ENCODE measurements at regions not wholly inside any gene's neighbourhood (a gene's known extent, or its start where the extent isn't known, plus 50 kb on each side); places are given as distances from the start of the nearest gene placed in this dataset.
"Not testable (repeated sequence)": the region's sequence is repeated elsewhere in the genome, so short reads cannot be mapped to it uniquely, and the experiment has no call there.

GRCh38 chr1:194862129-194862528, 1675.7 kb upstream of the B3GALT2 start:
- Mint-ChIP-seq H3K27me3 (ENCODE audit: low read depth) (no peaks in the 10 kb centered on the region), H3K4me3 (no peak overlapping the region), H3K36me3 (ENCODE audit: low read depth) (no peaks in the 10 kb centered on the region), H3K27ac (no peak overlapping the region), H3K4me1 (ENCODE audit: low read depth) (no peaks in the 10 kb centered on the region), H3K9me3 (no peaks in the 10 kb centered on the region)

GRCh38 chr1:194860248-194861201, 1674.1 kb upstream of the B3GALT2 start:
- H3K4me3 Mint-ChIP-seq, result no peak overlapping the region
- no peaks in the 10 kb centered on the region for H3K36me3 Mint-ChIP-seq (ENCODE audit: low read depth)
- H3K9me3 Mint-ChIP-seq, result no peaks in the 10 kb centered on the region
- no peaks in the 10 kb centered on the region for H3K4me1 Mint-ChIP-seq (ENCODE audit: low read depth)
- H3K27ac Mint-ChIP-seq, result no peak overlapping the region
- no peaks in the 10 kb centered on the region for H3K27me3 Mint-ChIP-seq (ENCODE audit: low read depth)

GRCh38 chr1:194859481-194860154, 1673.2 kb upstream of the B3GALT2 start:
- not testable (repeated sequence) for H3K4me3 Mint-ChIP-seq; H3K27me3 Mint-ChIP-seq (ENCODE audit: low read depth); H3K9me3 Mint-ChIP-seq; H3K36me3 Mint-ChIP-seq (ENCODE audit: low read depth); H3K4me1 Mint-ChIP-seq (ENCODE audit: low read depth); H3K27ac Mint-ChIP-seq

- not testable (repeated sequence) for H3K9me3 Mint-ChIP-seq
Observed at GRCh38 chr1:194858811-194859480, 1672.5 kb upstream of the B3GALT2 start.

GRCh38 chr1:194857413-194857812, 1671.0 kb upstream of the B3GALT2 start:
- Mint-ChIP-seq H3K36me3 (ENCODE audit: low read depth) (no peaks in the 10 kb centered on the region), H3K9me3 (no peaks in the 10 kb centered on the region), H3K27me3 (ENCODE audit: low read depth) (no peaks in the 10 kb centered on the region), H3K27ac (no peak overlapping the region), H3K4me3 (no peak overlapping the region), H3K4me1 (ENCODE audit: low read depth) (no peaks in the 10 kb centered on the region)

More at GRCh38 chr1:194858811-194859480, 1672.5 kb upstream of the B3GALT2 start:
- not testable (repeated sequence) for H3K27ac Mint-ChIP-seq; H3K36me3 Mint-ChIP-seq (ENCODE audit: low read depth); H3K4me3 Mint-ChIP-seq; H3K4me1 Mint-ChIP-seq (ENCODE audit: low read depth); H3K27me3 Mint-ChIP-seq (ENCODE audit: low read depth)

- H3K4me1 Mint-ChIP-seq (ENCODE audit: low read depth), result no peaks in the 10 kb centered on the region
- no peaks in the 10 kb centered on the region for H3K9me3 Mint-ChIP-seq
- H3K4me3 Mint-ChIP-seq, result no peak overlapping the region
- H3K36me3 Mint-ChIP-seq (ENCODE audit: low read depth), result no peaks in the 10 kb centered on the region
- no peaks in the 10 kb centered on the region for H3K27me3 Mint-ChIP-seq (ENCODE audit: low read depth)
- no peak overlapping the region for H3K27ac Mint-ChIP-seq
Observed at GRCh38 chr1:194848846-194849245, 1662.4 kb upstream of the B3GALT2 start.

- H3K4me1 Mint-ChIP-seq (ENCODE audit: low read depth), result no peaks in the 10 kb centered on the region
- no peaks in the 10 kb centered on the region for H3K9me3 Mint-ChIP-seq
- H3K27me3 Mint-ChIP-seq (ENCODE audit: low read depth), result no peaks in the 10 kb centered on the region
- no peak overlapping the region for H3K4me3 Mint-ChIP-seq
- no peak overlapping the region for H3K27ac Mint-ChIP-seq
- no peaks in the 10 kb centered on the region for H3K36me3 Mint-ChIP-seq (ENCODE audit: low read depth)
Observed at GRCh38 chr1:194846488-194846887, 1660.1 kb upstream of the B3GALT2 start.

GRCh38 chr1:194843077-194843476, 1656.7 kb upstream of the B3GALT2 start:
- Mint-ChIP-seq H3K27ac (no peak overlapping the region), H3K36me3 (ENCODE audit: low read depth) (no peaks in the 10 kb centered on the region), H3K27me3 (ENCODE audit: low read depth) (no peaks in the 10 kb centered on the region), H3K4me3 (no peak overlapping the region), H3K9me3 (no peaks in the 10 kb centered on the region), H3K4me1 (ENCODE audit: low read depth) (no peaks in the 10 kb centered on the region)

- no peak overlapping the region for H3K4me3 Mint-ChIP-seq
- H3K27me3 Mint-ChIP-seq (ENCODE audit: low read depth), result no peaks in the 10 kb centered on the region
- no peaks in the 10 kb centered on the region for H3K4me1 Mint-ChIP-seq (ENCODE audit: low read depth)
- H3K27ac Mint-ChIP-seq, result no peak overlapping the region
- no peaks in the 10 kb centered on the region for H3K36me3 Mint-ChIP-seq (ENCODE audit: low read depth)
- no peaks in the 10 kb centered on the region for H3K9me3 Mint-ChIP-seq
Observed at GRCh38 chr1:194833111-194833510, 1646.7 kb upstream of the B3GALT2 start.

GRCh38 chr1:194831595-194831994, 1645.2 kb upstream of the B3GALT2 start:
- not testable (repeated sequence) for H3K36me3 Mint-ChIP-seq (ENCODE audit: low read depth); H3K4me3 Mint-ChIP-seq; H3K9me3 Mint-ChIP-seq; H3K27ac Mint-ChIP-seq; H3K27me3 Mint-ChIP-seq (ENCODE audit: low read depth); H3K4me1 Mint-ChIP-seq (ENCODE audit: low read depth)

GRCh38 chr1:194830387-194830786, 1644.0 kb upstream of the B3GALT2 start:
- Mint-ChIP-seq H3K4me3 (no peak overlapping the region), H3K36me3 (ENCODE audit: low read depth) (no peaks in the 10 kb centered on the region), H3K4me1 (ENCODE audit: low read depth) (no peaks in the 10 kb centered on the region), H3K27me3 (ENCODE audit: low read depth) (no peaks in the 10 kb centered on the region), H3K9me3 (no peaks in the 10 kb centered on the region), H3K27ac (no peak overlapping the region)

GRCh38 chr1:194829492-194829891, 1643.1 kb upstream of the B3GALT2 start:
- Mint-ChIP-seq H3K4me1 (ENCODE audit: low read depth) (no peaks in the 10 kb centered on the region), H3K27ac (no peak overlapping the region)

GRCh38 chr1:194825382-194825781, 1639.0 kb upstream of the B3GALT2 start:
- no peak overlapping the region for H3K27ac Mint-ChIP-seq
- H3K36me3 Mint-ChIP-seq (ENCODE audit: low read depth), result no peaks in the 10 kb centered on the region
- no peaks in the 10 kb centered on the region for H3K9me3 Mint-ChIP-seq
- no peaks in the 10 kb centered on the region for H3K4me1 Mint-ChIP-seq (ENCODE audit: low read depth)
- no peaks in the 10 kb centered on the region for H3K27me3 Mint-ChIP-seq (ENCODE audit: low read depth)
- H3K4me3 Mint-ChIP-seq, result no peak overlapping the region

More at GRCh38 chr1:194829492-194829891, 1643.1 kb upstream of the B3GALT2 start:
- Mint-ChIP-seq H3K4me3 (no peak overlapping the region), H3K27me3 (ENCODE audit: low read depth) (no peaks in the 10 kb centered on the region), H3K36me3 (ENCODE audit: low read depth) (no peaks in the 10 kb centered on the region), H3K9me3 (no peaks in the 10 kb centered on the region)

- Mint-ChIP-seq H3K4me3 (no peak overlapping the region), H3K4me1 (ENCODE audit: low read depth) (no peaks in the 10 kb centered on the region), H3K27me3 (ENCODE audit: low read depth) (no peaks in the 10 kb centered on the region)
Observed at GRCh38 chr1:194821091-194821490, 1634.7 kb upstream of the B3GALT2 start.

GRCh38 chr1:194818674-194819073, 1632.3 kb upstream of the B3GALT2 start:
- Mint-ChIP-seq H3K27me3 (ENCODE audit: low read depth) (no peaks in the 10 kb centered on the region), H3K27ac (no peak overlapping the region), H3K36me3 (ENCODE audit: low read depth) (no peaks in the 10 kb centered on the region), H3K4me1 (ENCODE audit: low read depth) (no peaks in the 10 kb centered on the region), H3K9me3 (no peaks in the 10 kb centered on the region), H3K4me3 (no peak overlapping the region)

More at GRCh38 chr1:194821091-194821490, 1634.7 kb upstream of the B3GALT2 start:
- Mint-ChIP-seq H3K9me3 (no peaks in the 10 kb centered on the region), H3K27ac (no peak overlapping the region), H3K36me3 (ENCODE audit: low read depth) (no peaks in the 10 kb centered on the region)
